ENCODE measurements at regions not wholly inside any gene's neighbourhood (a gene's known extent, or its start where the extent isn't known, plus 50 kb on each side); places are given as distances from the start of the nearest gene placed in this dataset.

GRCh38 chr2:155218292-155218924 lies 519.9 kb downstream of the KCNJ3 start:
- Histone ChIP-seq H3K79me2 (ENCODE audit: control insufficient read depth, insufficient read depth, low read length) (no peaks in the 10 kb centered on the region), H2AFZ (ENCODE audit: low read depth, low read length) (no peak overlapping the region), H3K4me2 (ENCODE audit: insufficient read depth, low read length) (no peak overlapping the region), H3K9me3 (replicated peaks; ENCODE audit: control insufficient read depth, insufficient read depth, low read length) (no peaks in the 10 kb centered on the region), H3K27ac (ENCODE audit: insufficient read depth, low read depth, low read length) (no peak overlapping the region), H3K4me3 (replicated peaks in 1 of 3; ENCODE audit: insufficient read depth in 1 of 3, low read depth in 1 of 3, low read length in 3 of 3) (no peak overlapping the region), H3K9me1 (replicated peaks; ENCODE audit: control insufficient read depth, extremely low read depth, insufficient read depth, low read length) (no peaks in the 10 kb centered on the region), H4K20me1 (replicated peaks; ENCODE audit: control insufficient read depth, extremely low read depth, insufficient read depth, low read length) (no peaks in the 10 kb centered on the region), H3K9ac (replicated peaks; ENCODE audit: extremely low read depth, insufficient read depth, low read length) (no peak overlapping the region), H3K4me1 (ENCODE audit: control insufficient read depth, extremely low read depth, insufficient read depth, low read length) (no peaks in the 10 kb centered on the region), H3K27me3 (ENCODE audit: control insufficient read depth in 2 of 2, insufficient read depth in 2 of 2, low read length in 2 of 2) (no peaks in the 10 kb centered on the region), H3K36me3 (ENCODE audit: control insufficient read depth in 2 of 2, extremely low read depth in 1 of 2, insufficient read depth in 2 of 2, low read length in 2 of 2) (no peaks in the 10 kb centered on the region)
- DNase-seq (ENCODE audit: low read depth, low spot score) = no peak
- CTCF ChIA-PET = no interaction called here
- no TSS peak for BruUV-seq (replicated peaks)
- POLR2A ChIA-PET = no interaction called here
- dilution Hi-C loops (cut with MboI; ENCODE audit: extremely low pct_ligation_motif_present, low sequenced_read_pairs) = no loop called here
- no peak for FAIRE-seq
- TF ChIP-seq FOS (IDR thresholded peaks at IDR 0.05; ENCODE audit: borderline replicate concordance, insufficient read depth, low read length) = no peak
- TF ChIP-seq POLR2A (IDR thresholded peaks at IDR 0.05; ENCODE audit: low read depth, low read length) = no peak
- no peak for TF ChIP-seq GATA2 (IDR thresholded peaks at IDR 0.05; ENCODE audit: insufficient read depth, insufficient read length, low read depth, low read length)
- TF ChIP-seq POLR2AphosphoS5 (IDR thresholded peaks at IDR 0.05; ENCODE audit: insufficient read depth, low read depth, low read length) = no peak
- TF ChIP-seq MYC (IDR thresholded peaks at IDR 0.05; ENCODE audit: low read depth, low read length) = no peak
- intact Hi-C loops (cut with micrococcal nuclease) = no loop called here

GRCh38 chr2:155215037-155215707 lies 516.7 kb downstream of the KCNJ3 start:
- Histone ChIP-seq H3K9me1 (replicated peaks; ENCODE audit: control insufficient read depth, extremely low read depth, insufficient read depth, low read length) (no peaks in the 10 kb centered on the region), H3K4me2 (ENCODE audit: insufficient read depth, low read length) (no peak overlapping the region), H4K20me1 (replicated peaks; ENCODE audit: control insufficient read depth, extremely low read depth, insufficient read depth, low read length) (no peaks in the 10 kb centered on the region), H3K9ac (replicated peaks; ENCODE audit: extremely low read depth, insufficient read depth, low read length) (no peak overlapping the region), H3K27me3 (ENCODE audit: control insufficient read depth in 2 of 2, insufficient read depth in 2 of 2, low read length in 2 of 2) (no peaks in the 10 kb centered on the region), H3K27ac (ENCODE audit: insufficient read depth, low read depth, low read length) (no peak overlapping the region), H3K4me1 (ENCODE audit: control insufficient read depth, extremely low read depth, insufficient read depth, low read length) (no peaks in the 10 kb centered on the region), H3K4me3 (replicated peaks in 1 of 3; ENCODE audit: insufficient read depth in 1 of 3, low read depth in 1 of 3, low read length in 3 of 3) (no peak overlapping the region), H3K9me3 (replicated peaks; ENCODE audit: control insufficient read depth, insufficient read depth, low read length) (no peaks in the 10 kb centered on the region), H2AFZ (ENCODE audit: low read depth, low read length) (no peak overlapping the region), H3K79me2 (ENCODE audit: control insufficient read depth, insufficient read depth, low read length) (no peaks in the 10 kb centered on the region), H3K36me3 (ENCODE audit: control insufficient read depth in 2 of 2, extremely low read depth in 1 of 2, insufficient read depth in 2 of 2, low read length in 2 of 2) (no peaks in the 10 kb centered on the region)
- dilution Hi-C loops (cut with MboI; ENCODE audit: extremely low pct_ligation_motif_present, low sequenced_read_pairs) (no loop called here), intact Hi-C loops (cut with micrococcal nuclease) (no loop called here)
- ChIA-PET POLR2A (no interaction called here), CTCF (no interaction called here)
- FAIRE-seq (no peak), DNase-seq (ENCODE audit: low read depth, low spot score) (no peak)
- TF ChIP-seq POLR2A (IDR thresholded peaks at IDR 0.05; ENCODE audit: low read depth, low read length) = no peak
- no peak for TF ChIP-seq MYC (IDR thresholded peaks at IDR 0.05; ENCODE audit: low read depth, low read length)
- no peak for TF ChIP-seq EZH2 (IDR thresholded peaks at IDR 0.05; ENCODE audit: borderline replicate concordance, low read depth, low read length, severe bottlenecking)
- TF ChIP-seq POLR2AphosphoS5 (IDR thresholded peaks at IDR 0.05; ENCODE audit: insufficient read depth, low read depth, low read length) = no peak
- TF ChIP-seq GATA2 (IDR thresholded peaks at IDR 0.05; ENCODE audit: insufficient read depth, insufficient read length, low read depth, low read length) = no peak
- TF ChIP-seq JUN (IDR thresholded peaks at IDR 0.05; ENCODE audit: borderline replicate concordance, insufficient read depth, insufficient read length, low read depth) = no peak
- TF ChIP-seq FOS (IDR thresholded peaks at IDR 0.05; ENCODE audit: borderline replicate concordance, insufficient read depth, low read length) = no peak
- no peak for TF ChIP-seq MAX (IDR thresholded peaks at IDR 0.05; ENCODE audit: insufficient read depth, insufficient read length)
- TF ChIP-seq, protein P1, sequence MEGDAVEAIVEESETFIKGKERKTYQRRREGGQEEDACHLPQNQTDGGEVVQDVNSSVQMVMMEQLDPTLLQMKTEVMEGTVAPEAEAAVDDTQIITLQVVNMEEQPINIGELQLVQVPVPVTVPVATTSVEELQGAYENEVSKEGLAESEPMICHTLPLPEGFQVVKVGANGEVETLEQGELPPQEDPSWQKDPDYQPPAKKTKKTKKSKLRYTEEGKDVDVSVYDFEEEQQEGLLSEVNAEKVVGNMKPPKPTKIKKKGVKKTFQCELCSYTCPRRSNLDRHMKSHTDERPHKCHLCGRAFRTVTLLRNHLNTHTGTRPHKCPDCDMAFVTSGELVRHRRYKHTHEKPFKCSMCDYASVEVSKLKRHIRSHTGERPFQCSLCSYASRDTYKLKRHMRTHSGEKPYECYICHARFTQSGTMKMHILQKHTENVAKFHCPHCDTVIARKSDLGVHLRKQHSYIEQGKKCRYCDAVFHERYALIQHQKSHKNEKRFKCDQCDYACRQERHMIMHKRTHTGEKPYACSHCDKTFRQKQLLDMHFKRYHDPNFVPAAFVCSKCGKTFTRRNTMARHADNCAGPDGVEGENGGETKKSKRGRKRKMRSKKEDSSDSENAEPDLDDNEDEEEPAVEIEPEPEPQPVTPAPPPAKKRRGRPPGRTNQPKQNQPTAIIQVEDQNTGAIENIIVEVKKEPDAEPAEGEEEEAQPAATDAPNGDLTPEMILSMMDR (IDR thresholded peaks at IDR 0.05; ENCODE audit: extremely low read depth in 1 of 2, insufficient read depth in 1 of 2, low read depth in 1 of 2, low read length in 2 of 2) = no peak
- no TSS peak for BruUV-seq (replicated peaks)
